ENCODE measurements at regions not wholly inside any gene's neighbourhood (a gene's known extent, or its start where the extent isn't known, plus 50 kb on each side); places are given as distances from the start of the nearest gene placed in this dataset.

DNA sequence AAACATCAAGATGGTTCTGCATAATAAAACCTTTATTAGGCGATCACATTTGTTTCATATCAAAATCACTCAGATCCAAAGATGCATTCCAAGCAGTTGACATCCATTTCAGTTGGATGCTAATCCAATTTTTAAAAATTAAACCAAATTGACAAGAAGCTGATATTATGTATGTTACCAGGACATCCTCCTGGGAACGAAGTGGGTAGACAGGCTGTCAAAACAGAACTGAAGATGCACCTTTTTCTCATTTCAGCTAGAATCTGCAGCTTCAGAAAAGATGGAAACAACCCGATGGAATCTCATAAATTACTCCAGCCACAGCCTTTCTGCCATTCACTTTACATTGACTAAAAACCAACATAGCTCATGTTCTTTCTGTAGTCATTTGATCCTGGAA lies 268.4 kb downstream of the PLPP3 start:
- no peak for DNase-seq

DNA sequence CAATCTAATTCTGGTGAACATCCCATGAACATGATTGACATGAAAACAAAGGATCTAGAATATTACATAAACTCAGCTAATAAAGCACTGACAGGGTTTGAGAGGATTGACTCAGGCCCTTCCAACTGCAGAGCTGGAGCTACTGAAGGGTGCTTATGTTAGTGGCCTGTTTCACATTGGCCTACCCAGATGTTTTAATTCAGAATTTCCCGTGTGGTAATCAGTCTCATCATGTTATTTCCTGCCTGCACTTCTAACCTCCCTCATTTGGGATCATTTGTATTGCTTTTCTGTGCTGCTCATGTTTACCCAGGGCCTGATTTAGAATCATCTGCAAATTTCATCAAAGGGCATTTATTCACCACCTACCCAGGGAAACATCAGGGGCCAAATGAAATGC lies 270.3 kb downstream of the PLPP3 start:
- no peak for DNase-seq

DNA sequence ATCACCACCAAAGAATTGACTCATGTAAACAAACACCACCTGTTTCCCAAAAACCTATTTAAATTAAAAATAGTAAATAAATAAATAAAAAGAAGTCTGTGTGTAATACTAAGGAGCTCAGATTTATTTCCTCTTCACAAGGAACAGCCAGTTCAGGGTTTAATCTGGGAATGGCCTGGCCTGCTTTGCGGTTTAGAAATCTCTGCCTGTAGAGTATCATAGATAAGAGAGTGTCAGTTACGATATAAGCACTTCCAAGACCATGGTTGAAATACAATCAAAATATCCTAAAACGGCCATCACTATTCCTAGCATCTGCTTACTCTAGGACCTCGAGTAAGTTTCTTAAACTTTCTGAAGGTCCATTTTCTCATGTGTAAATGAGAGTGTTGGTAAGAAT lies 274.4 kb downstream of the PLPP3 start:
- DNase-seq, result no peak

DNA sequence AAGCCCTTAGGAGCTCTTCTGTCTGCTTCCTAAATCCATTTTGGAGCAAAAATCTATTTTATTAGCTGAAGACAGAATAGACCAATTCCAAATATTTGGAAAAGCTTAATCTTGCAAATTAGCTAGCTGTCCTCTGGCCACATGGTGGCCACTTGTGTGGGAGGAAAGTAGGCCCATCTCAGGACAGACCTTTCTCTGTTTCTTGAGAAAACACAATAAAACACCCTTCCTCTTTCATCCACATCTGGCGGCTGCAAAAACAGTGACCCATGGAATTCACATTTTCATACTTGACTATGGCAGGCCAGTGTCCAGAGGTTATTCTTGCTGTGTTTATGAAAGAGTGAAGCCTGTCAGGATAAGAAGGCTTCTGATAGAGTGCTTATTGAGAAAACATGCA lies 275.6 kb downstream of the PLPP3 start:
- no peak for DNase-seq

DNA sequence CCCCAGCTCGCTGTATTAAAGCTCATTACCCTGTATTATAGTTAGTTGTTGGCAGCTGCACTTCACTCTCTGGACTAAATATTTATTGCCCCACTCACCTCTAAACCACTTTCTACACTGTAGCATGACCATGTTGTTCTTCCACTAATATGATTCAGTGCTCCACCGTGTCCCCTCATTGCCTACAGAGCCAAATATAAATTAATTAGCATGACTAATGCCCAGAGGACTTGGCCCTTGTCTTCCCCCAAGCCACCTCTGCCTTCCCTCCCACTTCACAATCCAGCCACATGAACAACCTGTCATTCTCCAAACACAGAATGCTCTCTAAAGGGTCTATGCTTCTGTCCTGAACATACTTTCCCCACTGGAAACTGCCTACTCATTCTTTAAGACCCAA lies 276.5 kb downstream of the PLPP3 start:
- DNase-seq, result no peak

DNA sequence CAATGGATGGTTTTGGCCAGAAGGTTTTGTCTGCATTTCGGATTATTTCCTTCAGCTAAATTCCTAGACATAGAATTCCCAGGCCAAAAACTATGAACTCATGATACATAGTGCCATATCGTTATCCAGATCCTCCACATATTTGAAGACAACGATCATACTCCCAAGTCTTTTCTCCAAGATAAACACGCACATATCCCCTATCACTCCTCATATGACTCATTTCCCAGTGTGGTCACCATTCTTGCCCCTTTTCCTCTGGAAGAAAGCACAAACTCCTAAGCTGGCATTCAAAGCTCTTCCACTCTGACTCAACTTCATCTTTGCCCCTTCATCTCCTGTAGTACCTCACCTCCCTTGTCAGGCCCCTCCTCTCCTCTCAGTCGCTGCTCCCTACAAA lies 277.6 kb downstream of the PLPP3 start:
- peak; percentile 27 for DNase-seq

DNA sequence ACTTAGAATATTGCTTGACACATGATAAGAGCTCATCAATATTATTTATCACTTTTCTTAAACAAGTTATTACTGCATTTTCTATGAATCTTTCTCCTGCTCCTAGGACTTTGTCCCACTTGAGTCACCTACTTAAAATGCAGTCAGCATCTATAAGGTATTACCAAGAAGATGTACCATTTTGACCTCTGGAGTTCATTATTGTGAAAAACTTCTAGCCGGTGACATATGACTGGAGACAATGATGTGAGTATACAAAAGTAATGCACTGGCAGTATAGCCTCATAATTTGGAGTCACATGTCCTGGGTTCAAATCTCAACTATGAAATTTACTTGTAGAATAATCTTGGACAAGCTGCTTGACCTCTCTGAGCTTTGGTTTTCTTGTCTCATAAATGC lies 278.5 kb downstream of the PLPP3 start:
- DNase-seq, result no peak

DNA sequence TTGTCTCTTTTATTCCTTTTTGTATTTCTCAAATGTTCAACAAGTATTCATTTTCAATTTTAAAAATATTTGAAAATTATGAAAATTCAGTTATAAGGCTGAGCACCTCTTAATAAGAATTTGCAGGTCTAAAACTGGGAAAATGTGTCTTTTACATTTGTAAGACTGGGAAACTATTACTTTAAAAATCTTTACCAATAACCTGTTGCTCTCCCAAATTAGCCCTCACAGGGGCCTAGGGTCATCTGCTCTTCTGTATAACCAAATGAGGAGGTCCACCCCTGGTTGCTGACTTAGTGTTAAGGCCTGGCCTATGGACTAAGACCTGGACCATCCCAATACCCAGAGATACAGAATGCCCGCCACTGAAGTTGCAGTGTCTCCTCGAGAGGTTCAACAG lies 280.5 kb downstream of the PLPP3 start:
- no peak for DNase-seq

DNA sequence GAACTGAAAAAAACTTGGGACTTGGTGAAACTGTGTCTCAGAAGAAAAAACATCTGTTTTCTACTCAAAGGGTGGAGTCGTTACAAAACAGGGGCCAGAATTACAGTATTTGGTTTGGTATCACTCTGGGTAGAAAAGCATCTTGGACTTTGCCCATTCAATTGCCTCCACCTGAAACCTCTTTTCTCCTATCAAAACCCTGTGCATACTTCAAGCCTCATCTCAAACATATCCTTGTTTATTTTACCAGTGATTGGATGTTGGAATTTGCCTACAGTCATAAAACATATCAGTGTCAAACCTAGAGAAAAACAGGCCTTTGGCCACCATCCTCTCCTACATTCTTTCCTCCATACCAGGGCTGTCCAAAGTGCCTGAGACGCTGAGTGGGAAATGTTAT lies 281.5 kb downstream of the PLPP3 start:
- no peak for DNase-seq

DNA sequence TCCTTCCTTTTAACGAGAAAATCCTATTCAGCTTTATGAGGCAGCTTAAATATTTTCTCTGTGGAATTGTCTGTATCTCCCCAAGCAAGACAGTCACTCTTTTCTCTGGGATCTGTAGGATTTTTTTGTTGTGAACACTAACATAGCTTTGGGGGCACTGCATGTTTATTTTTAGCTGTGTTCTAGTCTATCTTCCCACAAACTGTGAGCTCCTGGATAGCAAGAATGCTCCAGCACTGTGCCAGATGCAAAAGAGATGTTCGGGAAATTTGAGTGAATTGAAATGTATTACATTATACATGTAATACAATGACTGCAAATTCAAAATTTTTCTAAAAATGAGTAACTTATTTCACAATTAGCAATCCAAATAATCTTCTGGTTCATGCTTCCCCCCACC lies 282.2 kb downstream of the PLPP3 start:
- DNase-seq, result no peak

DNA sequence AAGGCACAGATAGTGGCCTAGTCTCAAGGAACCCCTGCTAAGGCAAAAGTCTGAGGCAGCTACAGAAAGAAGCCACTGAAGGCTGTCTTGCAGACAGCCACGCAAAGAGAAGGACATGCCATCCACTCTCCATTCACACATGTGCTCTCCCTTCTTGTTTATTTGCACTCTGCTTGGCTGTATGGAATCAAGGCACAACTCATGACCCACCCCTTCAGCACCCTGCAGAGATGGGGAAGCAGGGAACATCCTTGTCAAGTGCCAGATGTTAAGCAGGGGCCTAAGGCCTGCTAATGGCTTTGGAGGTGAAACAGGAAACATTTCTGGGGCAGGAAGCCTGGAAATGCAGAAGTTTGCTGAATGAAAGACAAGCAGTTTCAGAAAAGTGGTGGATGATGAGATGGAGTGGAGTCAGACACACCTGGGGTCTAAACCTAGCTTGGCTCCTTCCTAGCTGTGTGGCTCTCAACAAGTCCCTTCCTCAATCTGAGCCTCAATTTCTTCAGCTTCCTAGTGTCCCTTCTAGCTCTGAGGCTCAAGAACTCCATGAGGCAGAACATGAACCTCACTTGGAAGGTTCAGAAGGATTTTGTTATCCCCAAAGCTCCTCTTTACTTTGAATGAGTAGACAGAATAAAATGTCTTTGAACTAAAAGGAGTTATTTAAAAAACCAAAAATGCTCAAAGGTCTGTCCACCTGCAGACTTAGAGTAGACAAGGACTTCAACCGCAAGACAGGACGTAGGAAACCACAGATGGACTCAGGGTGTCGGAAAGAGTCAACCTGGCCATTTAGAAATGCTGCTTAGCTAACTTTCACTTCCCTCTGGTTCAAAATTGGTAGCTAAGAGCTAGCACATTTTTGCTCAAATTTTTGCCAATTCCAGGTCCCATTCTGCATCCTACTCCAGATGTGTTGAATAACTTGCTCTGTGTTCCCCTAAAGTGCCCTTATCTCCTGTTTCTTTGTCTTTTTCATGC lies 283.1 kb downstream of the PLPP3 start:
- DNase-seq, result no peak

DNA sequence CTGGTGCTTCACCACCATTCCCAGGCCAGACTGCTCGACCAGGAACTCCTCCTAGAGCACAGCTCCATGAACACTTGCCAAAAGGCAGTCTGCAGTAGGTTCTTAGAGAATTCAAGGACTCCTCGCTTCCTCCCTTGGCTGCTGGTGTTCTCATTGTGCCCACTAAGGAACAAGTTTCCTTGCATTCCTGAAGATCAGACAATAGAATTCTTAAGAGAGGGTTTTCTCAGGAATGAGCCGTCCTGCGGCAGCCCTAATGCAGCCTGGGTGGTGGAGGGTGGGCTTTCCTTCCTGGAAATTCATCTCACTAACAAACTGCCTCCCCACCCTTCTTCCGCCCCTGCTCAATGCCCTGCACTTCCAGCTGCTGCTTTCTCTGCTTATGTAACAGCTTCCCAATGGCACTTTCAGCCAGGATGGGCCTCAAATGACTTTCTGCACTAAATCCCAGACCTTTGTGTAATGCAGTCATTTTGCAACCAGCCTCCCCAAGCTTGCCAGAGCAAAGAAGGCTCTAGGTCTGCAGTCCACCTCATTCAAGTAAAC lies 287.9 kb downstream of the PLPP3 start:
- DNase-seq, result no peak

DNA sequence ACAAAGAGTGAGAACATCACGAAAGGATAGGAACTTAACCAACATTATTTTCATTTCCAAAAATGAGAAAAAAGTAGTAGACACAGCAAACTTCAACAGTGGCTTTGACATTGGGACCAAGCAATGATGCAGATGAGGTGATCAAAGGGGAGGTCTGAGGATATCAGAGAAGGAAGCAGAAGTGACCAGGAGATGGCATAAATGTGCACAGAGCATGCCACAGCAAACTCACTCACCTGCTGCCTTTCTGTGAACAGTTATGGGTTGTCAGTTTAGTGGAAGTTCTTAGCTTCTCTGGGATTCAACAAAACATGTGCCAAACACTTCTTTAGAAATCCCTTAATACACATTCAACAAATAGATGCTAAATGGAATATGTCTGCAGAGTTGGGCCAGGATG lies 290.1 kb downstream of the PLPP3 start:
- no peak for DNase-seq

DNA sequence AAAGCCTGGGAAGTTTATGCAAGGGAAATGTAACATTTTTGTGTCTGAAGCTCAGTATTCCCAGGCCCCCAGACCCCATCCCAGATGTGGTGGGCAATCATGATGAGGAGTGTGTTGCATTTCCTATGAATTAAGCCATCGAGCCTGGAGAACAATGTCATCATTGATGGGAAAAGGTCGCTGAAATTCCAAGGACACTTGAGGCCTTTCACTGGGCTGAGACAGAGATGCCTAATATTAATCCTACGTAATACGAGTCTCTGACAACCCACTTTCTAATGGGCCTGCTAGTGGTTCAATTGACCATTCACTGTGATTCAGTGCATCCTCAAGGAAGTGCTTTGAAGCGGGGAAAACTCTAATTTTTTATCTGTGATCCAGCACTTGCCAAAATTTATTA lies 291.6 kb downstream of the PLPP3 start:
- DNase-seq, result no peak

DNA sequence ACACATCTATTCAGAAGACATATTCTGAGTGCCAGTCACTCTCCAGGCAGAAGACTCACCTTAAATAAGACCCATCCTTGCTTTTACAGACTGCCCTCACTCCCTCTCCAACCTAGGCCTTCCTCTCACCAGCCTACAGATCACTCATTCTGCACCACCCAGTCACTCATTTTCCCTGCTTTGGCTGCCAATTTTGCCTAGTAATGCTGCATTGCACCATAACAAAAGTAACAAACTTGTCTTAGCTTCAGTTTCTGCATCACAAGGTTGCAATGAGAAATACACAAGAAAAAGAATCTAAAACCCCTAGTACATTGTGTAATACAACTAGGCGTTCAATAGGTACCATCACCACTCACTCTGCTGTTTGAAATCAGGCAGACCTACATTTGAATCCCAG lies 292.4 kb downstream of the PLPP3 start:
- no peak for DNase-seq

DNA sequence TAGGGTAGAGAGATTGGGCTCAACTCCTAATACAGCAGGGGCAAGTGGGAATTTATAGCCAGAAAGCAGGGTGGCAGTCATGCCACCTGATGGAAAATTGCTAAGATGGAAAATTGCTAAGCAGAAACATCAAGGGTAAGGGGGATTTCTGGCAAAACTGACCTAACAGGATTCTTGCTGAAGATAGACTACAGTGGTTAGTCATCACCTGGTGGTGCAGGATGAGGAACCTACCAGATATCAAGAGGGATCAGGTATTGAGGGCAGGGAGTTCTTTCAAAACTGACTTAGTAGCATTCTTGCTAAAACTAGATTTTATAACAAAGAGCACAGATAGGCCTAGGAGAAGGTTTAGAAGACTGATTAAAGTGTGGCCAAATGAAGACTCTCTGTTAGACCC lies 292.9 kb downstream of the PLPP3 start:
- no peak for DNase-seq

DNA sequence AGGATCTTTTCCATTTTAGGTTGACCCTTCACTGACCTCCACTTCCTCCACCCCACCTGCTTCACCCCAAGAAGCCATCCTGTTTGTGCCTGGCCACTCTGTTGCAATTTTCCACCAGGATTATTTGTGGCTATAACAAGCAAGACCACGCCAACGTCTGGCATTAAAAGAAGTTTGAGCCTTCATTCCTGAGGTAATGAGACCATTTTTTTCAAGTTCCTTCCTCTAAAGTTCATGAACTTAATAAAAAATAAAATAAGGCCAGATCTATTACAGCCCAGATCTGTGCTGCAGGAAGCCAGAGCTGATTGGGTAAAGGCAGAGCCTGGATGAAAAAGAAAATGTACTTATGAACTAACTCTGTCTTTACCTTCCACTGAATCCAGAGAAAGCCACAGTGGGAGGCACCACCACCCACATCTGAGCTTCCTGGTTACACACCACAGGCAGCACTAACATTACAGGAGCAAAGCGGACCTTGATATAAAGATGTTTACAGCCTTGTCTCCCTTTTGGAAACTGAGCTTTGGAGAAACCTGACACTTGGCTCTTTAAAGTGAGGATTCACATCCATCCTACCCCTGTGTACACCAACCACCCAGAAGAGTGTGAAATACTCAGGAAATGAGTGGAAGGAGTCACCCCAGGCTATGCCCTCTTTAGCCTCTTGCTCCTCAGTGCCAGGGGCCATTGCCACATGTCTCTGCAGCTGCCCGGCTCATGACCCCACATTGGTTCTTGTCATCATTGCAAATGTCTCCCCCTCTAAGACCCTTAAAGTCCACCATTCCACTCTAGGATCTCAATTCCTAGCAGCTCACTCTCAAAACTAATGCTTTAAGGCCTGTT lies 293.6 kb downstream of the PLPP3 start:
- no peak for DNase-seq

DNA sequence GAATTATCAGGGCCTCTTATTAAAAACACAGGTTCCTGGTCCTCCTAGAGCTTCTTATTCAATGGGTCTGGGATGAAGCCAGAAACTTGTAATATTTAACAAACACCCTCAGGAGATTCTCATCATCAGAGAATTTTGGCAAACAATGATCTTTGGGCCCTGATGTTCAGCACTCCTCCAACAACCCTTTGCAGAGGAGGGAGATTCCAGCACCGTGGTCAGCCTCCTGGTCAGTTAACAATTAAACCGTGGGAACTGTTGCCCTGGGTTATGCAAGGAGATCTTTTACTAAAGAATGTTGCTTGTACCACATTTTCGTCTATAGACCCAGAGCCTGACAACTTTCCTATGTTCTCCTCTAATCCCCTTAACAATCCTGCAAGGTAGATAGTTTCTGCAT lies 294.4 kb downstream of the PLPP3 start:
- no peak for DNase-seq

DNA sequence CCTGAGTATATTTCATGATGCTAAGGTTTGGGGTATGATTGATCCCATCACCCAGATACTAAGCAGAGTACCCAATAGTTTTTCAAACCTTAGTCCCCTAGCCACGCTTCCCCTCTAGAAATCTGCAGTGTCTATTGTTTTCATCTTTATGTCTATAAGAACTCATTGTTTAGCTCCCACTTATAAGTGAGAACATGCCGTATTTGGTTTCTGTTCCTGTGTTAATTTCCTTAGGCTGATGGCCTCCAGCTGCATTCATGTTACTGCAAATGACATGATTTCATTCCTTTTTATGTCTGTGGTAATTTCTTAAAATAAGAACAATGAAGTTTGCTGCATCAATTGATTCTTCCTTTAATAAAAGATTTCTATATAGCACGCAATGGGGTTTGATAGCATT lies 301.3 kb downstream of the PLPP3 start:
- DNase-seq, result no peak

DNA sequence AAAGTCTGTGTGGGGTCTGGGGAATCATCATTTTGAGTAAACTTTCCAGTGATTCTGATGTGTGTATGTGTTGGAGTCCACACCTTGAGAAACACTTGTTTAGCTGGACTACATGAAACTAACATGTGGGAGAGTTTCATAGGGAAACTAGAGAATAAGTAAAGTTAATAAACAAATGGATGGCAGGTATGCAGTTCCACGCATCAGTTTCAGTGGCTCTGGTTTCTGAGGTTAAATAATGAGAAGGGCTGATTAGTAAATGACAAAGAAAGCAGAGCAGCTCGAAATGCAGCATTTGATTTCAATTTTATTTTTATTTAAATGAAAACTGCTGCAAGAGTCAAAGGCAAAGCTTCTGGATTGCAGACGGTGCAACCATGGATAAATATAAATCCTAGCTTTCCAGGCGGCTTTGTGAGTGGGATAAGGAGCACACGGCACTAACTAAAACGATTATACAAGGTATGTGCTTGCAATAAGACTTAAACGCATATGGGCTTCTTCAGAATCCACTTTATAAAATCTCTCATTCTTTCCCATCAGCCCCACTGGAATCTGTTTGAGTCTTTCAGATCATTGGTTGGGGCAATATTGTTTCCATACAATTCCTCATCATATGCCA lies 310.7 kb downstream of the PLPP3 start:
- no peak for DNase-seq

DNA sequence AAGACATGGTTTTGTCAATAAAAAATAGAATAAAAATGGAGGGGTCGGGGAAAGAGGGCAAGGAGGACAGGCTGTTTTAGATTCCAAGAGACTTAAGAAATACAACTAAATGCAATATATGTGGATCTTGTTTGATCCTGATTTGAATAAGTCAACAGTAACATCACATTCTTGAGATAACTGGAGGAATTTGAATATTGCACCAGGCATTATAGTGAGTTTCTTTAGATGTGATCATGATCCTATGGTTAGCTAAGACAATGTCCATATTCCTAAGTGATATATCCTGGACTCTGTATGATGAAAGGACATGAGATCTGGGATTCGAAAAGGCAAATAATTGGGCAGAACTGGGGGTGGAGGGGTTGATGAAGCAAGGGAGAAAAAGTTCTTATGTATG lies 311.8 kb downstream of the PLPP3 start:
- no peak for DNase-seq

DNA sequence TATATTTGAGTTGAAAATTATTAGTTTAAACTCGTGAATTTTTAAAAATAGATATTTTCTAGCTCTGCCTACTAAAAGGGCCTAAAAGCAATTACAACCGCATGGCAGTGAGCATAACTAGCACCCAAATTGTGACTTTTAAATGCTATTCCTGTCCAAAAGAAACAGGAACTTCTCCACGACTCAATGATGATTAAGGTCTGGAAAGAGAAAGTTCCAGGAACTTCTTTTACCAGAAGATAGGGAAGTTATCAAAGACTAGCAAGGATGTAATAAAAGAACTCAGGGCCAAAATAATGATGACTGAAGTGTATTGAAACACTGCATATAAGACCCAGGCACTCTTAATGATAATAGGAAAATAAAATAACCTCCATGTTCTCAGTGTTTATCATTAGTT lies 313.0 kb downstream of the PLPP3 start:
- DNase-seq, result no peak

DNA sequence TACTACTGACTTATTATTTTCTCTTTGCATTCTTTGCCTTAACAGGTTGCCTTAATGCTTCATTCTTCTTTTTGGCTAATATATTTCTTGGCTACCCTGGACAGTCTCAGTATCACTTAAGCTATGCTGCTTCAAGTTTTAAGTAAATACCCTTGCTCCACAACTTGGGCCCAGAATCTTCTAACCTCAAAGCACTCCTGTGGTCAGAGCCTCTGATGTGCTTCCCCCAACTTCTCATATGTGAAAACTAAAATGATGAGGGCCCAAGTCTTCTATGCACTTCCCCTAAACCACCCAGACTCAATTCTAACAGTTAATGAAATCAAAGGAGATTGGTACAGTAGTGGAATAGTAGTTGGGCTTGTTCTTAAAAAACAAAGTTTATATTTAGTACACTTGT lies 314.1 kb downstream of the PLPP3 start:
- DNase-seq, result no peak
